ENCODE measurements at regions not wholly inside any gene's neighbourhood (a gene's known extent, or its start where the extent isn't known, plus 50 kb on each side); places are given as distances from the start of the nearest gene placed in this dataset.
"Not testable (repeated sequence)": the region's sequence is repeated elsewhere in the genome, so short reads cannot be mapped to it uniquely, and the experiment has no call there.

GRCh38 chr11:86172894-86173293, 71.7 kb upstream of the EED start:
- intact Hi-C loops (cut with DNase I) = no loop called here
- DNase-seq = no peak

GRCh38 chr11:86171627-86172026, 72.9 kb upstream of the EED start:
- intact Hi-C loops (cut with DNase I) = no loop called here
- DNase-seq = no peak

DNA sequence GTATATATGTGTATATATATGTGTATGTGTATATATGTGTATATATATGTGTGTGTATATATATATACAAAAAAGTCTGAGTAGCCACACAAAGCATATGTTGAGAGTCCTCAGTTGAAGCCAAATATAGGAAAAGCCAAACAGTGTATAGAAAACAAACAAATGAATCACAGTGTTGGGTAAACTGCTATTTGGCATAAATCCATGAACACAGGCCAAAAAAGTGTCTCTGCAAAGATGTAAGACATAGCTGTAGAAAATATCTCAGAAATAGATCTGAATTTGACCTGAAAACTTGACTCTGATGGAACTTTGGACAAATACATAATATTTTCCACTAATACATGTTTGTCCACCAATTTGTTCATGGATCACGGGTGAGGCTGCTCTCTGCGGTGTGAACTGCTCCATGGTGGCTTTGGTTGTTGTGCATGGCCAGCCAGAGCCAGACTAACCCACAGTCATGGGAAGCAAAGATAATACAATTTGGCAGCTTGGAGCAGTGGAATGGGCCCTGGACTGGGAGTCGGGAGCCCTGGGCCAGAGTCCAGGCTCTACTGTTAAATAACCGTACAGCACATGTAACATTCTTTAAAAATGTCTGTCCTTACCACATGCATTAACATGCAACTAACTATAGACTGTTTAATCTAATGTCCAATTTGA, 76.9 kb upstream of the EED start:
- DNase-seq = no peak
- intact Hi-C loops (cut with DNase I) = no loop called here

- intact Hi-C loops (cut with DNase I); DNase-seq: not testable (repeated sequence)
Observed at GRCh38 chr11:86166287-86166686, 78.3 kb upstream of the EED start.

DNA sequence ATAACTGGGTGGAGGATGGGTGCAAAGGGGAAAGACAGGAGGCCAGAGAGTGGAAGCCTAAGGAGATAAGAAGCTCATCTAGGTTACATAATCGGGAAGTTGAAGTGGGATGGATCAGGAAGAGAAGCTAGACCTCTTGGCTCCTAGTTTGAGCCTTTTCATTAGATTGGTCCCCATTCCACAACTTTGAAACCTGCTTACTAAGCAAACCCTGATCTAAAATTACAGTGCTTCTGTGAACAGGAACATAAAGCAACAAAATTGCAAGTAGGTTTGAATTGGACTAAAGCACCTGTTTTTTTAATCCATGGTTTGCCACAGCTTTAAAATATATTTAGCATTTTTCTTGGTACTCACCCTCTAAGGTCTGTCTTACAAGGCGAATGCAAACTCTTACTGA, 80.4 kb upstream of the EED start:
- intact Hi-C loops (cut with DNase I) = no loop called here
- DNase-seq = no peak

DNA sequence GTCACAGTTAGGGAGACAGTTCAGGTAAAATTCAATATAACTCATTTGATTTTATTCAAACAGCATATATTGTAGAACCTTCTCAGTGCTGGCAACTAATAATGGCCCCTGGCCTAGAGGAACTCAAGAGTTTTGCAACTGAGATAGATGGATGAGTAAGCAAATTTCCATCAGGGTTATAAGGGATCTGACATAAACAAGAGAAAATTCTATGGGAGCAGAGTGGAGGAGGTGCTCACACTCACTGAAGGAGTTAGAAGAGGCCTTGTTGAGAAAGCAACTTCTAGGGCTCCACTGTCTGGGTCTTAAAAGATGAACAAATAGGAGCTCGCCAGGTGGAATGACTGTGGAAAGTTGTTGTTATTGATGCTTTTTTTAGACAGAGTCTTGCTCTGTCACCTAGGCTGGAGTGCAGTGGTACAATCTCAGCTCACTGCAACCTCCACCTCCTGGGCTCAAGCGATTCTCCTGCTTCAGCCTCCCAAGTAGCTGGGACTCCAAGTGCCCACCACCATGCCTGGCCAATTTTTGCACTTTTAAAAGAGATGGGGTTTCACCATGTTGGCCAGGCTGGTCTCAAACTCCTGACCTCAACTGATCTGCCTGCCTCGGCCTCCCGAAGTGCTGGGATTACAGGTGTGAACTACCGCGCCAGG, 81.2 kb upstream of the EED start:
- DNase-seq; intact Hi-C loops (cut with DNase I): not testable (repeated sequence)

DNA sequence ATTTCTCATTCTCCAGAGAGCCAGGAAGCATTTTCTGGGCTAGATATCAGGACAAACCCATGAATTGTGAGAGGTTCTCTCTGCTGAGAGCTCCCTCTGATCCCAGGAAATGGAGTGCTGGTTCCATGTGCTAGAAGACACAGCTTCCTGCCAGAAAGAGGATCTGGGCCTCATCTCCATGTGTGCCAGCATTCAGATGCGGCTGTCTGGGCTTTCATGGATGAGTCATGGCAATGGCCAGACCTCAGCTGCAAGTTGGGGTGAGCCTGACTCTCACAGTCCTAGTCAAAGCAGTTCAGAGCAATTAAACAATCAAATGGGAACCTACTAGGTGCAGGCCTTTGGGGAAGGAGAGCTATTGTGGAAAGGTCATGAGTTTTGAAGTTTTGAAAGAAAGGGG, 82.3 kb upstream of the EED start:
- DNase-seq = peak in 18 of 42 donors; percentile 21 to 81 (median 54)
- intact Hi-C loops (cut with DNase I) = no loop called here

DNA sequence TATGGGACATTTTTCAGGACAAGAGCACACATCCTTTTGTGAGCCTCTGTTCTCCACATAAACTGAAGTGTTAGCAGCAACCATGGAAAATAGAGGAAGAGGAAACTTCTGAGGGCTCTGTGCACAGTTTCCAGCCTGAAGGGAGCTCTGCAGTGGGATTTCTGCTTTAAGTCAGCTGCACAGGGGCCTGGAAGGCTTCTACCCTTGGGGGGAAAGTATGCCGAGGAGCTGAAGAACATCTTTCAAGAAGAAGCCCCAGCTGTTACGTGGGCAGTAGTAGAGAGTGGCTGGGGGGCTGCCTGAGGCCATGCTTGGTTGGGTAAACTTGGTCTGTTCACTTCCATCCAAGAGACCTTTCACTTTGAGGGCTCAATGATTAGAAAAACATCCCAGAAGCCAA, 82.7 kb upstream of the EED start:
- DNase-seq = no peak
- intact Hi-C loops (cut with DNase I) = no loop called here

DNA sequence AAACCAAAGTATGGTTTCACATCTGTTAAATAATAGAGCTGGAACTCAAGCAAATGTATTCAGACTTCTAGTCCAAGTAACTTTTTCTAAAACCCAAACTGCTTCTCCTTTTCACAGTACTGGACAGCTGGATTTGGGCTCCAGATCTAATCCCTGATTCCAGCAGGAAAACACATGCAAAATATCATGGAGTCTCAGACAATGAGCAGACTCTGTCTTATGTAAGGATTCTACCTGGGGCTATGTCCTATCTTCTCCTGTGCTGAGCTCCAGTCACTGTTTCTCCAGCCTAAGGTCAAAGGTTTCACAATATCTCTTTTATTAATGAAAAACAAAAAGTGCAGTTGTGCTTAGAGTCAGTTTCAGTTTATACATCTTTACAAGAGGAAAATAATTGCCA, 83.2 kb upstream of the EED start:
- no peak for DNase-seq
- intact Hi-C loops (cut with DNase I) = no loop called here

DNA sequence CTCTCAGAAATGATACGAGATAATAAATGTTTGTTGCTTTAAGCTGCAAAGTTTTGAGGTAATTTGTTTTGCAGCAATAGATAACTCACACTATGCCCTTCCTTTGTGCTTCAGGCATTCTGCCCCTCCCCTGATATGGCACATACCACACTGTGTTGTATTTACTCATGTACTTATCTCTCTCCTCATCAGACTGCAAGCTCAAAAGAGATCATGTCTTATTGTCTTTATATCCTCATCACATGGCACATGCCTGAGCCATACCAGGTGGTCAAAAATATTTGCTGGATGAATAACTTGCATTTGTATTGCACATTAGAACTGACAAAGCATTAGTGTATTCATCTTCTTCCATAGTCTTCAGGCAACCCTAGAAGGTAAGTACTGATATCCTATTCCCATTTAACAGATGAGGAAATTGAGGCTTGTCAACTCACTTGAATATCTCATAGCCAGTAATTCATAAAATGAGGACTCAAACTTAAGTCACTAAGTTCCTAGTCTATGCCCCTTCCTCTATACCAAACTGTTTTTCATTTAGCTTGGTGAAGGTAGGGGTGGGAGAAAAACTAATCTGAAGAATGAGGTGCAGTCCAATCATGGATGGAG, 83.9 kb upstream of the EED start:
- DNase-seq = no peak
- intact Hi-C loops (cut with DNase I) = no loop called here

DNA sequence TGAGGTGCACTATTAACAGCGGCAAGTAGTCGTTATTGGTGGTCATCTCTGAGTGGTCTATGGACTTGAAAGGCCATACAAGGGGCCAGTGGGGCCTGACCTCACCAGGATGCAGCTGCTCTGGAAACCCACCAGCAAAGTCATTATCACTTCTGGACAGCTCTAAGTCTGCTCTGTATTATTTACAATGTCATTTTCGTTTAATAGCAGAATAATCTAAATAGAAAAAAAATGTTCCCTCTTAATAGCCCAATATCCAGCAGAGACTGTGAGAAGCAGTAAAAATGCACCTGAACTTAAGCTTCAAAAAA, 85.0 kb upstream of the EED start:
- intact Hi-C loops (cut with DNase I) = loop anchor here (5.0 kb wide), 1 partner anchor 33 kb away; no protein-coding TSS in a partner anchor
- DNase-seq = no peak

DNA sequence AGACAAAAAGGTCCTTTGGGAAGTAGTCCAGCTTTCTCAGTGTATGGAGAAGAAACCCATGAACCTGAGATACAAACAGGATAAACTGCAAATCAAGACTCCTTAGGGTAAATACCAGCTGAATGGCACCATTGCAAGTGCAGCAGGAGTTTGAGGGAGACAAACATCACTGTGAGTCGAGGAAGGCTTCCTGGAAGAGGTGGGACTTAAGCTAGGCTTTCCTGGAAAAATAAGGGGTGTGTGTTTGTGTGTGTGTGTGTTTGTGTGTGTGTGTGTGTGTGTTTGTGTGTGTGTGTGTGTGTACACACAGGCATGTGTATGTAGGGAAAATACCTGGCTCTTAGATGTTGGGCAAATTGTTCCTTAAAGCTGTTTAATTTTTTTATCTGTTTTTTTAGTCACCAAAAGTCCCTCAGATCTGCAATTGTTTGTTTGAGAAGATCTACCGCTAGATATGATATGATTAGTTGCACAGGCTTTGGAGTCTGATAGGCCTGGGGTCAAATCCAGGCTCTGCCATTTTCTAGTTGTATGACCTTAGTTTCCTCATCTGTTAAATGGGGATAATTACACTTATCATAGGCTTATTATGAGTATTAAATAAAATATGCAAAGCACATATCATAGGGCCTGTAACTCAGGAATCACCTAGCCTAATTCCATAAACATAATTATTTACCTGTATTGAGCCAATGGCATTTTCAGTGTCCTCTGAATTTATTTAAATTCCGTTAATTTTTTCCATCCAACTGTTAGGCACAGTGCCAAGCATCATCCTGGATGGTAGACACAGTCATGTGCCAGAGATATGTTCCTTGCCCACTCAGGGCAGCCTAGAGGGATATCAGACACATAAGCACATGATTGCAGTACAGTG, 85.6 kb upstream of the EED start:
- no peak for DNase-seq
- intact Hi-C loops (cut with DNase I) = loop anchor here (5.0 kb wide), 1 partner anchor 33 kb away; no protein-coding TSS in a partner anchor

DNA sequence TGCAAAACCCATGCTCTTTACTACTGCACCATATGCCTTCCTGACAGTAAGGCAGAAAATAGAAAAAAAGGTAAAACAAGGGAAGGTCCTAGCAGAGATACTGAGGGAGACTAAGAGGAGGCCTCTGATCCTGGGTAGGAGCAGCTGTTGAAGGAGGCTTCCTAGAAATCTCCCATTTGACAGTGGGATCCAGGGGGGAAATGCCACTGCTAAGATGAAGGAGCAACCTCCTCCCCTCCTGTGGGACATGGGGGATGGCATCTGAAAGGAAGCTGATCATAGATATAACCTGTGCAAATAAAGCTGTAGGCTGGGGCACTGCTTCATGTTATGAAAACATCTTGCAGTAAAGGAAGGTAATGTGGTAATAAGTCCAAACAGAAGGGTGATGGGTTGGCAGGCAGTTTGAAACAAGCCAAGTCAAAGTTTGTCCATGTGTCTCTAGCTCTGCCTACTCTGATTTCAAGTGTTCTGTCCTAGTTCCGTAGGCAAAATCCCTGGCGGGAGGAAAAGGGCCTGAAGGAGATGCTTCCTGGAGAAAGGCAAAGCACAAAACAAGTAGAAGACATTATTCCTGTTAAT, 86.7 kb upstream of the EED start:
- intact Hi-C loops (cut with DNase I) = loop anchor here (5.0 kb wide), 1 partner anchor 34 kb away; no protein-coding TSS in a partner anchor
- DNase-seq = no peak

- peak in 1 of 42 donors; percentile 12 for DNase-seq
- intact Hi-C loops (cut with DNase I) = loop anchor here (5.0 kb wide), 1 partner anchor 36 kb away; no protein-coding TSS in a partner anchor
Observed at GRCh38 chr11:86156397-86156955, 87.6 kb upstream of the PICALM start.

GRCh38 chr11:86155200-86155844, 86.4 kb upstream of the PICALM start:
- intact Hi-C loops (cut with DNase I) = loop anchor here (5.0 kb wide), 1 partner anchor 37 kb away; no protein-coding TSS in a partner anchor
- DNase-seq = no peak

DNA sequence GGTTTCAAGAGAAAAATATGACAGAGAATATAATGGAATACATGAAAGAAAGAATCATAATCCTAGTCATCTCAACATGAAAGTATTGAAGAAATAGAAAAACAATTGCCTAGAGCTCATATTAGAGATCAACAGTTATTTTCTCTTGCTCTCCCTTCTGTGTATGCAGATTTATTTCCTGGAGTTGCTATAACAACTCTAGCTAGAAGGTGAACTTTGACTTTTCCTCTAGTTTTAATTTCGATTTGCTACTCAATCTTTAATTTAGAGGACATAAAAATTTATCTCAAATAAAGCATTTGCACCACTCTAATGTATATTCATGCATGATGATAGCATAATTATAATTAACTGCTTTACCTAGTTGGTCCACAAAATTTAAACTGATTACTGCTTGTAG, 84.6 kb upstream of the PICALM start:
- intact Hi-C loops (cut with DNase I) = loop anchor here (2.0 kb wide), 1 partner anchor 85 kb away; the partner anchor contains the start of gene PICALM
- DNase-seq = no peak

DNA sequence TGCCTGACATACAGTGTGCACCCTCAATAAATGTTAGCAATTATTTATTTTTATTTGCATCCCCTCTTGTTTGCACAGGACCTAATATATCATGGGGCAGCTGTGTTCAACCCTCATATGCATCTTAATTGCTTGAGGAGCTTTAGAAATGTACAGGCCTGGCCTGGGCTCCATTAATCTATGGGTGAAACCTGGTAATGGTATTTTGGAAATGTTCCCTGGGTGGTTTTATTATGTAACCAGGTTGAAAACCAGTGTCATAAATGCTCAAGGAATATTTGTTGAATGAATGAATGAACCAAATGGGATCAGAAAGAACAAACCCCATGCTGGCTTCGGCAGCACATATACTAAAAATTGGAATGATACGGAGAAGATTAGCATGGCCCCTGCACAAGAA, 84.0 kb upstream of the PICALM start:
- DNase-seq = no peak
- intact Hi-C loops (cut with DNase I) = loop anchor here (2.0 kb wide), 1 partner anchor 84 kb away; the partner anchor contains the start of gene PICALM

All from head of caudate nucleus (tissue), 42 donors.